IMR-90 (cell line): ENCODE measurements at regions not wholly inside any gene's neighbourhood (a gene's known extent, or its start where the extent isn't known, plus 50 kb on each side); places are given as distances from the start of the nearest gene placed in this dataset.

Experiments
- BHLHE40 ChIP-seq: fragments of 150-350 bp; IDR thresholded peaks from 2 replicates; pipeline ENCODE4 v1.6.1; 2016; ENCODE audit warnings: mild to moderate bottlenecking, low read depth, low read length
- CEBPB ChIP-seq: IDR thresholded peaks from 2 replicates; pipeline ENCODE4 v1.6.1; 2012; ENCODE audit warnings: low read depth, low read length, improper control_type of control experiment
- CTCF ChIP-seq: conservative IDR thresholded peaks from 2 replicates; pipeline ENCODE4 v1.5.1; 2012; ENCODE audit warnings: mild to moderate bottlenecking, low read depth, low read length, improper control_type of control experiment
- ELK1 ChIP-seq: fragments of 150-350 bp; IDR thresholded peaks from 2 replicates; pipeline ENCODE4 v1.6.1; 2016; ENCODE audit warnings: low read depth, mild to moderate bottlenecking, low read length, moderate library complexity, borderline replicate concordance
- FOS ChIP-seq: fragments of 150-350 bp; IDR thresholded peaks from 2 replicates; pipeline ENCODE4 v1.6.1; 2016; ENCODE audit warnings: low read depth, low read length
- MAZ ChIP-seq: IDR thresholded peaks from 2 replicates; pipeline ENCODE4 v1.6.1; 2012; ENCODE audit warnings: low read depth, mild to moderate bottlenecking, low read length, improper control_type of control experiment, moderate library complexity, borderline replicate concordance
- NFE2L2 ChIP-seq: fragments of 150-350 bp; IDR thresholded peaks from 2 replicates; pipeline ENCODE4 v1.6.1; 2016; ENCODE audit warnings: low read depth, mild to moderate bottlenecking, low read length
- POLR2A ChIP-seq: IDR thresholded peaks from 2 replicates; pipeline ENCODE4 v1.6.1; 2012; ENCODE audit warnings: mild to moderate bottlenecking, low read depth, low read length
- RAD21 ChIP-seq: IDR thresholded peaks from 2 replicates; pipeline ENCODE4 v1.6.1; 2012; ENCODE audit warnings: low read length, improper control_type of control experiment
- SMC3 ChIP-seq: fragments of 150-350 bp; IDR thresholded peaks from 2 replicates; pipeline ENCODE4 v1.6.1; 2016; ENCODE audit warnings: low read depth, mild to moderate bottlenecking, antibody characterized with exemption, low read length, moderate library complexity
- TF ChIP-seq, protein P1 (sequence below): fragments of 150-350 bp; IDR thresholded peaks from 2 replicates; pipeline ENCODE4 v1.6.1; 2017; ENCODE audit warnings: mild to moderate bottlenecking, antibody characterized with exemption, low read length, low read depth

DNA sequence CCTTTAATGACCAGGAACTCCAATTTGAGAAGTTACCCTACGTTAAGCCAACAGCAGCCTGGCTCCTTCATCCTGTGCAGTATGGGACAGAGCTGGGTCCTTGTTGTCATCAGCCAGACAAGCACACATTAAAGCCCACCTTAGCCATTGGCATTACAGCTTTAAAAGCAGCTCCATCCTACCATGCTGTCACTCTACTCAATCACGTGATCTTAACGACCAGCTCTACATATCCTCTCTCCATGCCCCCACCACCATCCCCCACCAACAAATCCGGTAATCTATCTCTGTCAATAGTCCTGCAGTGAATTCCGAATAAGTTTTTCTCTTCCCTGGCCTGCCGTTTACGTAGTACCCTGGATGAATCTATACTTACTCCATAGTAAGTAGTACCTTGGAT is 82.9 kb upstream of the DGKG start:
- TF ChIP-seq CEBPB (no peak), CTCF (no peak), POLR2A (no peak), NFE2L2 (no peak), FOS (no peak), RAD21 (no peak), MAZ (no peak), SMC3 (no peak), ELK1 (no peak), BHLHE40 (no peak)
- TF ChIP-seq, protein P1, sequence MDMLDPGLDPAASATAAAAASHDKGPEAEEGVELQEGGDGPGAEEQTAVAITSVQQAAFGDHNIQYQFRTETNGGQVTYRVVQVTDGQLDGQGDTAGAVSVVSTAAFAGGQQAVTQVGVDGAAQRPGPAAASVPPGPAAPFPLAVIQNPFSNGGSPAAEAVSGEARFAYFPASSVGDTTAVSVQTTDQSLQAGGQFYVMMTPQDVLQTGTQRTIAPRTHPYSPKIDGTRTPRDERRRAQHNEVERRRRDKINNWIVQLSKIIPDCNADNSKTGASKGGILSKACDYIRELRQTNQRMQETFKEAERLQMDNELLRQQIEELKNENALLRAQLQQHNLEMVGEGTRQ, result no peak
